IMR-90 (cell line): ENCODE measurements at regions not wholly inside any gene's neighbourhood (a gene's known extent, or its start where the extent isn't known, plus 50 kb on each side); places are given as distances from the start of the nearest gene placed in this dataset.

Source experiments
- ATAC-seq: fragments of 200-7000 bp; cut with Tn5 transposase; 2 replicates; pipeline ENCODE4 v1.9.1; 2020; ENCODE audit warnings: low read depth, mild to moderate bottlenecking, moderate library complexity
- BruUV-seq: library from RNA; stranded (reverse); fragments of 400-500 nt; replicated peaks from 2 replicates; lab custom pipeline; 2021; lab: Mats Ljungman, UMichigan
- CTCF ChIA-PET: fragments of 300-600 bp; formaldehyde crosslinking; extraction: SDS; loops from one replicate; lab custom pipeline; 2021; ENCODE audit warnings: antibody characterized with exemption; lab: Yijun Ruan, JAX
- POLR2A ChIA-PET: fragments of 300-600 bp; sonication (Branson Sonifier 250); formaldehyde crosslinking; loops from one replicate; lab custom pipeline; 2022; ENCODE audit warnings: antibody characterized with exemption; ENCODE audit not compliant: unreplicated experiment; lab: Charles Lee
- DNase-seq: peaks from one replicate; pipeline ENCODE4 v3.0.0; 2013
- H2AFZ ChIP-seq: replicated peaks from 2 replicates; pipeline ENCODE3; 2013; ENCODE audit warnings: low read length, mild to moderate bottlenecking; ENCODE audit not compliant: poor library complexity
- H2AK5ac ChIP-seq: 2 replicates; pipeline ENCODE4 v1.6.1; 2013; ENCODE audit warnings: low read depth, low read length, inconsistent platforms
- H2AK9ac ChIP-seq: replicated peaks from 2 replicates; pipeline ENCODE3; 2013; ENCODE audit warnings: mild to moderate bottlenecking, low read depth, low read length, moderate library complexity; ENCODE audit not compliant: poor library complexity
- H2BK120ac ChIP-seq: 2 replicates; pipeline ENCODE4 v1.6.1; 2013; ENCODE audit warnings: low read depth, low read length, inconsistent platforms
- H2BK15ac ChIP-seq: 3 replicates; pipeline ENCODE4 v1.6.1; 2013; ENCODE audit warnings: low read depth, low read length, inconsistent platforms
- H2BK20ac ChIP-seq: 2 replicates; pipeline ENCODE4 v1.6.1; 2013; ENCODE audit warnings: low read depth, mild to moderate bottlenecking, inconsistent platforms, low read length, moderate library complexity
- H2BK5ac ChIP-seq: 2 replicates; pipeline ENCODE4 v1.6.1; 2013; ENCODE audit warnings: mild to moderate bottlenecking, low read depth, low read length, inconsistent platforms; ENCODE audit not compliant: poor library complexity, severe bottlenecking
- H3K14ac ChIP-seq: replicated peaks from 2 replicates; pipeline ENCODE4 v1.6.1; 2013; ENCODE audit warnings: low read depth, low read length, inconsistent platforms
- H3K18ac ChIP-seq: 2 replicates; pipeline ENCODE4 v1.6.1; 2013; ENCODE audit warnings: low read depth, low read length, control low read depth
- H3K23ac ChIP-seq: 2 replicates; pipeline ENCODE4 v1.6.1; 2013; ENCODE audit warnings: low read depth, low read length, inconsistent platforms
- H3K27ac ChIP-seq: 2 replicates; pipeline ENCODE4 v1.5.1; 2013; ENCODE audit warnings: mild to moderate bottlenecking, control low read depth, low read length; ENCODE audit not compliant: insufficient read depth
- H3K27me3 ChIP-seq: 2 replicates; pipeline ENCODE4 v1.6.1; 2013; ENCODE audit warnings: low read length; ENCODE audit not compliant: control insufficient read depth, insufficient read depth
- H3K36me3 ChIP-seq: 2 replicates; pipeline ENCODE4 v1.6.1; 2013; ENCODE audit warnings: low read length, mixed read lengths; ENCODE audit not compliant: control insufficient read depth, insufficient read depth
- H3K4ac ChIP-seq: 2 replicates; pipeline ENCODE4 v1.6.1; 2013; ENCODE audit warnings: low read depth, low read length, inconsistent platforms
- H3K4me1 ChIP-seq: 2 replicates; pipeline ENCODE4 v1.6.1; 2013; ENCODE audit warnings: low read length, mixed read lengths; ENCODE audit not compliant: control insufficient read depth, insufficient read depth
- H3K4me2 ChIP-seq: 2 replicates; pipeline ENCODE4 v1.6.1; 2013; ENCODE audit warnings: low read depth, mild to moderate bottlenecking, control low read depth, low read length, moderate library complexity
- H3K4me3 ChIP-seq: 2 replicates; pipeline ENCODE4 v1.5.1; 2013; ENCODE audit warnings: low read depth, mild to moderate bottlenecking, control low read depth, low read length, moderate library complexity; ENCODE audit not compliant: insufficient read depth
- H3K56ac ChIP-seq: 2 replicates; pipeline ENCODE4 v1.6.1; 2013; ENCODE audit warnings: low read length, inconsistent platforms; ENCODE audit not compliant: insufficient read depth; ENCODE audit errors: extremely low read depth
- H3K79me1 ChIP-seq, 2 experiments: 2 replicates each; pipeline ENCODE4 v1.6.1; 2013; ENCODE audit warnings: low read length in 2 of 2, inconsistent platforms in 1 of 2, low read depth in 1 of 2
- H3K9ac ChIP-seq: 2 replicates; pipeline ENCODE4 v1.6.1; 2013; ENCODE audit warnings: low read depth, low read length, control low read depth
- H3K9me1 ChIP-seq: 2 replicates; pipeline ENCODE4 v1.6.1; 2013; ENCODE audit warnings: low read length, inconsistent platforms; ENCODE audit not compliant: insufficient read depth
- H3K9me3 ChIP-seq: 2 replicates; pipeline ENCODE4 v1.6.1; 2013; ENCODE audit warnings: low read length; ENCODE audit not compliant: control insufficient read depth, insufficient read depth
- H4K20me1 ChIP-seq: 2 replicates; pipeline ENCODE4 v1.6.1; 2013; ENCODE audit warnings: low read length, inconsistent platforms; ENCODE audit not compliant: insufficient read depth
- H4K5ac ChIP-seq: 2 replicates; pipeline ENCODE4 v1.6.1; 2013; ENCODE audit warnings: mild to moderate bottlenecking, low read depth, low read length, control low read depth
- H4K8ac ChIP-seq, 2 experiments: 2 replicates each; pipeline ENCODE4 v1.6.1; 2013; ENCODE audit warnings: low read depth in 2 of 2, low read length in 2 of 2, control low read depth in 1 of 2, inconsistent platforms in 1 of 2
- H4K91ac ChIP-seq: 2 replicates; pipeline ENCODE4 v1.6.1; 2013; ENCODE audit warnings: low read depth, low read length, inconsistent platforms; ENCODE audit not compliant: insufficient read depth
- BHLHE40 ChIP-seq: fragments of 150-350 bp; IDR thresholded peaks from 2 replicates; pipeline ENCODE4 v1.6.1; 2016; ENCODE audit warnings: mild to moderate bottlenecking, low read depth, low read length
- CEBPB ChIP-seq: IDR thresholded peaks from 2 replicates; pipeline ENCODE4 v1.6.1; 2012; ENCODE audit warnings: low read depth, low read length, improper control_type of control experiment
- CHD1 ChIP-seq: IDR thresholded peaks from 2 replicates; pipeline ENCODE4 v1.6.1; 2012; ENCODE audit warnings: low read depth, low read length, improper control_type of control experiment
- CTCF ChIP-seq: conservative IDR thresholded peaks from 2 replicates; pipeline ENCODE4 v1.5.1; 2012; ENCODE audit warnings: mild to moderate bottlenecking, low read depth, low read length, improper control_type of control experiment
- ELK1 ChIP-seq: fragments of 150-350 bp; IDR thresholded peaks from 2 replicates; pipeline ENCODE4 v1.6.1; 2016; ENCODE audit warnings: low read depth, mild to moderate bottlenecking, low read length, moderate library complexity, borderline replicate concordance
- FOS ChIP-seq: fragments of 150-350 bp; IDR thresholded peaks from 2 replicates; pipeline ENCODE4 v1.6.1; 2016; ENCODE audit warnings: low read depth, low read length
- MAFK ChIP-seq: IDR thresholded peaks from 2 replicates; pipeline ENCODE4 v1.6.1; 2012; ENCODE audit warnings: low read depth, low read length, improper control_type of control experiment
- MAZ ChIP-seq: IDR thresholded peaks from 2 replicates; pipeline ENCODE4 v1.6.1; 2012; ENCODE audit warnings: low read depth, mild to moderate bottlenecking, low read length, improper control_type of control experiment, moderate library complexity, borderline replicate concordance
- MXI1 ChIP-seq: IDR thresholded peaks from 2 replicates; pipeline ENCODE4 v1.6.1; 2012; ENCODE audit warnings: low read depth, mild to moderate bottlenecking, low read length, moderate library complexity, borderline replicate concordance
- NFE2L2 ChIP-seq: fragments of 150-350 bp; IDR thresholded peaks from 2 replicates; pipeline ENCODE4 v1.6.1; 2016; ENCODE audit warnings: low read depth, mild to moderate bottlenecking, low read length
- POLR2A ChIP-seq: IDR thresholded peaks from 2 replicates; pipeline ENCODE4 v1.6.1; 2012; ENCODE audit warnings: mild to moderate bottlenecking, low read depth, low read length
- RAD21 ChIP-seq: IDR thresholded peaks from 2 replicates; pipeline ENCODE4 v1.6.1; 2012; ENCODE audit warnings: low read length, improper control_type of control experiment
- RCOR1 ChIP-seq: IDR thresholded peaks from 2 replicates; pipeline ENCODE4 v1.6.1; 2012; ENCODE audit warnings: mild to moderate bottlenecking, low read length, improper control_type of control experiment; ENCODE audit not compliant: insufficient replicate concordance
- RFX5 ChIP-seq: IDR thresholded peaks from 2 replicates; pipeline ENCODE4 v1.8.0; 2012; ENCODE audit warnings: low read depth, mild to moderate bottlenecking, low read length, moderate library complexity
- SMC3 ChIP-seq: fragments of 150-350 bp; IDR thresholded peaks from 2 replicates; pipeline ENCODE4 v1.6.1; 2016; ENCODE audit warnings: low read depth, mild to moderate bottlenecking, antibody characterized with exemption, low read length, moderate library complexity
- USF2 ChIP-seq: fragments of 150-350 bp; IDR thresholded peaks from 2 replicates; pipeline ENCODE4 v1.6.1; 2017; ENCODE audit warnings: mild to moderate bottlenecking, antibody characterized with exemption, low read length, low read depth
- WGBS, 2 experiments: methylation state at CpG; one replicate each; pipeline versions ENCODE4 v1.1.5 to v1.1.7; 2013; ENCODE audit warnings: missing lambda C conversion rate in 2 of 2; ENCODE audit not compliant: insufficient read length in 1 of 2; ENCODE audit errors: extremely low coverage in 2 of 2; 5-methylcytosine and 5-hydroxymethylcytosine counted together
- dilution Hi-C: fragments of 300-500 bp; cut with HindIII; formaldehyde crosslinking; loops from one replicate; pipeline ENCODE4 v1.14.3; 2018; ENCODE audit warnings: low sequenced_read_pairs; ENCODE audit not compliant: unreplicated experiment
- in situ Hi-C: fragments of 300-500 bp; cut with MboI; formaldehyde crosslinking; loops from 3 replicates; pipeline ENCODE4 v1.14.3; 2019; ENCODE audit warnings: low sequenced_read_pairs, inconsistent platforms, mixed read lengths
- intact Hi-C: fragments of 100-400 bp; cut with micrococcal nuclease; formaldehyde crosslinking; loops from 2 replicates; pipeline ENCODE4 v1.10.0; 2022

- H3K4me1 ChIP-seq, result no peaks in the 10 kb centered on the region
- ChIA-PET CTCF (interaction anchor here (2.4 kb wide), 1 partner anchor 11 kb away, joined by 6 read pairs; no protein-coding TSS in a partner anchor), POLR2A (no interaction called here)
- TF ChIP-seq CEBPB, result no peak
- TF ChIP-seq BHLHE40, result no peak
- TF ChIP-seq MAFK, result no peak
- no peak for TF ChIP-seq ELK1
- TF ChIP-seq POLR2A, result no peak
- TF ChIP-seq MAZ, result no peak
- TF ChIP-seq CHD1, result no peak
- no peak for TF ChIP-seq CTCF
- no peak for TF ChIP-seq NFE2L2
- no peak for TF ChIP-seq SMC3
- TF ChIP-seq RCOR1, result no peak
- TF ChIP-seq RAD21, result no peak
- TF ChIP-seq MXI1, result no peak
- TF ChIP-seq RFX5, result no peak
- TF ChIP-seq USF2, result no peak
- no peak for TF ChIP-seq FOS
- H2BK15ac ChIP-seq, result no peak overlapping the region
- no peak overlapping the region for H3K18ac ChIP-seq
- in situ Hi-C loops, result no loop called here
- no peak overlapping the region for H3K4me2 ChIP-seq
- no peak overlapping the region for H3K27ac ChIP-seq
- H3K36me3 ChIP-seq, result no peaks in the 10 kb centered on the region
- H4K5ac ChIP-seq, result no peak overlapping the region
- 79% methylated on average over 8 of the region's 24 CpGs; no CpG with 5 or more reads in 1 of the 2 experiments for WGBS, 2 experiments
- H2BK5ac ChIP-seq, result no peak overlapping the region
- BruUV-seq, result no TSS peak
- H3K56ac ChIP-seq, result no peak overlapping the region
- H2AK5ac ChIP-seq, result no peak overlapping the region
- no peak overlapping the region for H4K91ac ChIP-seq
- H3K79me1 ChIP-seq, result no peaks in the 10 kb centered on the region
- dilution Hi-C loops, result no loop called here
- no peak overlapping the region for H2AK9ac ChIP-seq
- H2AFZ ChIP-seq, result no peak overlapping the region
- H3K27me3 ChIP-seq, result peaks cover 30% of the 10 kb centered on the region; the same call in 1 of the 2 replicates
- no peak for DNase-seq
- no peak overlapping the region for H4K8ac ChIP-seq
- no peak overlapping the region for H3K4ac ChIP-seq
- no peaks in the 10 kb centered on the region for H3K9me1 ChIP-seq
- no peak overlapping the region for H3K9ac ChIP-seq
- no peaks in the 10 kb centered on the region; the same call in 1 of the 2 replicates for H4K20me1 ChIP-seq
- H3K23ac ChIP-seq, result no peak overlapping the region
- no peak overlapping the region for H3K4me3 ChIP-seq
- H2BK20ac ChIP-seq, result no peak overlapping the region
- intact Hi-C loops, result no loop called here
- no peak overlapping the region for H3K14ac ChIP-seq
- ATAC-seq, result no peak
- no peak overlapping the region for H2BK120ac ChIP-seq
- H3K9me3 ChIP-seq, result no peaks in the 10 kb centered on the region
Observed at GRCh38 chr6:166764473-166765233, 137.6 kb upstream of the RPS6KA2 start.
